Stomach (tissue), 8 donors: ENCODE measurements at regions not wholly inside any gene's neighbourhood (a gene's known extent, or its start where the extent isn't known, plus 50 kb on each side); places are given as distances from the start of the nearest gene placed in this dataset.

Source experiments
- DNase-seq, 2 donors: peaks; one replicate each; pipeline versions ENCODE4 v3.0.0 to v3.0.0-alpha.2; 2013 to 2019
- H3K27ac ChIP-seq, 5 donors: fragments of 200-600 bp in 4 of 5; sonication (generic) in 4 of 5; one replicate each; pipeline ENCODE4 v1.5.1; 2013 to 2019; ENCODE audit warnings: mild to moderate bottlenecking in 1 of 5, moderate library complexity in 1 of 5
- H3K27me3 ChIP-seq, 3 donors: fragments of 200-600 bp; sonication (generic); one replicate each; pipeline ENCODE4 v1.5.1; 2017 to 2019; ENCODE audit warnings: mixed run types in 1 of 3
- H3K36me3 ChIP-seq, 4 donors: fragments of 200-600 bp; sonication (generic); 1 replicate in 3 of 4; 2 replicates in 1 of 4; pipeline ENCODE4 v1.5.1; 2016 to 2019
- H3K4me1 ChIP-seq, 4 donors: fragments of 200-600 bp; sonication (generic); one replicate each; pipeline ENCODE4 v1.5.1; 2016 to 2019
- H3K4me3 ChIP-seq, 4 donors: fragments of 200-600 bp; sonication (generic) in 3 of 4; one replicate each; pipeline ENCODE4 v1.5.1; 2016 to 2019; ENCODE audit warnings: mild to moderate bottlenecking in 1 of 4
- H3K9me3 ChIP-seq, 4 donors: fragments of 200-600 bp; sonication (generic); one replicate each; pipeline ENCODE4 v1.5.1; 2016 to 2019
- EP300 ChIP-seq: sonication (generic); formaldehyde crosslinking; IDR thresholded peaks from one replicate; pipeline ENCODE4 v1.6.1; 2017; ENCODE audit warnings: antibody characterized with exemption
- POLR2A ChIP-seq, 4 donors: fragments of 450-650 bp; IDR thresholded peaks; one replicate each; pipeline ENCODE4 v1.6.1; 2016; ENCODE audit warnings: antibody characterized with exemption in 4 of 4, control low read depth in 2 of 4, mild to moderate bottlenecking in 1 of 4, moderate library complexity in 1 of 4
- POLR2AphosphoS5 ChIP-seq, 3 donors: sonication (generic); formaldehyde crosslinking; IDR thresholded peaks; one replicate each; pipeline ENCODE4 v1.6.1; 2016; ENCODE audit warnings: antibody characterized with exemption in 3 of 3
- WGBS, 5 donors: extraction: QIAGEN DNeasy Blood & Tissue Kit in 3 of 5; methylation state at CpG; one replicate each; pipeline versions ENCODE4 v1.1.5 to v1.1.7; 2013 to 2018; 5-methylcytosine and 5-hydroxymethylcytosine counted together
- intact Hi-C: fragments of 100-400 bp; cut with DNase I; formaldehyde crosslinking; loops from one replicate; pipeline ENCODE4 v1.15.1; 2023; ENCODE audit warnings: low total_unique reads
- TF ChIP-seq, protein P1 (sequence below), 7 experiments: fragments of 450-650 bp in 4 of 7; fragments of 200-600 bp in 3 of 7; sonication (generic) in 3 of 7; IDR thresholded peaks; one replicate each; pipeline ENCODE4 v1.5.1; 2016 to 2019; ENCODE audit warnings: antibody characterized with exemption in 7 of 7, control low read depth in 2 of 7, mild to moderate bottlenecking in 1 of 7
- donor health status: healthy with polysubstance abuse.
- donor health status: Bipolar disorder and iron deficiency.
- donor health status: healthy.

GRCh38 chr13:103525530-103525929 lies 459.3 kb upstream of the SLC10A2 start:
- WGBS, 5 donors, result 78 to 91% (median 84%) methylated on average over 1 of the region's 1 CpG
- no peaks in the 10 kb centered on the region for H3K36me3 ChIP-seq
- H3K27ac ChIP-seq, result no peak overlapping the region
- intact Hi-C loops, result no loop called here
- TF ChIP-seq, protein P1, sequence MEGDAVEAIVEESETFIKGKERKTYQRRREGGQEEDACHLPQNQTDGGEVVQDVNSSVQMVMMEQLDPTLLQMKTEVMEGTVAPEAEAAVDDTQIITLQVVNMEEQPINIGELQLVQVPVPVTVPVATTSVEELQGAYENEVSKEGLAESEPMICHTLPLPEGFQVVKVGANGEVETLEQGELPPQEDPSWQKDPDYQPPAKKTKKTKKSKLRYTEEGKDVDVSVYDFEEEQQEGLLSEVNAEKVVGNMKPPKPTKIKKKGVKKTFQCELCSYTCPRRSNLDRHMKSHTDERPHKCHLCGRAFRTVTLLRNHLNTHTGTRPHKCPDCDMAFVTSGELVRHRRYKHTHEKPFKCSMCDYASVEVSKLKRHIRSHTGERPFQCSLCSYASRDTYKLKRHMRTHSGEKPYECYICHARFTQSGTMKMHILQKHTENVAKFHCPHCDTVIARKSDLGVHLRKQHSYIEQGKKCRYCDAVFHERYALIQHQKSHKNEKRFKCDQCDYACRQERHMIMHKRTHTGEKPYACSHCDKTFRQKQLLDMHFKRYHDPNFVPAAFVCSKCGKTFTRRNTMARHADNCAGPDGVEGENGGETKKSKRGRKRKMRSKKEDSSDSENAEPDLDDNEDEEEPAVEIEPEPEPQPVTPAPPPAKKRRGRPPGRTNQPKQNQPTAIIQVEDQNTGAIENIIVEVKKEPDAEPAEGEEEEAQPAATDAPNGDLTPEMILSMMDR (IDR thresholded peaks at IDR 0.05), result no peak
- TF ChIP-seq POLR2A (IDR thresholded peaks at IDR 0.05) (no peak), POLR2AphosphoS5 (IDR thresholded peaks at IDR 0.05) (no peak), EP300 (no peak)
- DNase-seq, result no peak
- no peak overlapping the region for H3K4me3 ChIP-seq
- H3K27me3 ChIP-seq, result no peaks in the 10 kb centered on the region
- no peaks in the 10 kb centered on the region for H3K9me3 ChIP-seq
- H3K4me1 ChIP-seq, result no peaks in the 10 kb centered on the region

DNA sequence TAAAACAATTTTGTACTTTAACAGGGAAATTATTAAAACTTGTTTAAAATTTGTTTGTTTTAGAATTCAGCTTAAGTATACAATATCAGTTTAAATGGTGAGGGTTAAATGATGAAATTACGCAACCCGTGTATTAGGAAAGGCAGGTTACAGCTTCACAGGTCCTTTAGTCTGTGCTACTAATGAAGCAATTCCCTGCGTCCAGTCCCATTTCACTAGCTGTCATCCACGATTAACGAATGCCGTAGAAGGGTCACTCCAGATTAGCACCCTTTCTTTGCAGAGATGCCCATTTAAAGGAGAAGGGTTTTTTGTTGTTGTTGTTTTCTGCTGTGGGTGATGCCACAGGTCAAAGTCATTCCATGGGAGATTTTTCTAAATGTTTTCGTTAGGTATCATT lies 457.6 kb upstream of the SLC10A2 start:
- Histone ChIP-seq H3K36me3 (no peaks in the 10 kb centered on the region), H3K27me3 (no peaks in the 10 kb centered on the region), H3K9me3 (no peaks in the 10 kb centered on the region), H3K4me1 (no peaks in the 10 kb centered on the region), H3K27ac (no peak overlapping the region), H3K4me3 (no peak overlapping the region)
- 74 to 81% (median 77%) methylated on average over 7 of the region's 7 CpGs for WGBS, 5 donors
- TF ChIP-seq POLR2AphosphoS5 (IDR thresholded peaks at IDR 0.05) (no peak), EP300 (no peak)
- TF ChIP-seq, protein P1 (IDR thresholded peaks at IDR 0.05), result no peak
- DNase-seq, result no peak
- intact Hi-C loops, result no loop called here

GRCh38 chr13:103521532-103521931 lies 455.3 kb upstream of the SLC10A2 start:
- no peaks in the 10 kb centered on the region for H3K27me3 ChIP-seq
- TF ChIP-seq POLR2A (IDR thresholded peaks at IDR 0.05) (no peak), POLR2AphosphoS5 (IDR thresholded peaks at IDR 0.05) (no peak), EP300 (no peak)
- TF ChIP-seq, protein P1 (IDR thresholded peaks at IDR 0.05), result no peak
- H3K27ac ChIP-seq, result no peak overlapping the region
- no peak for DNase-seq
- no peaks in the 10 kb centered on the region for H3K36me3 ChIP-seq
- H3K4me1 ChIP-seq, result no peaks in the 10 kb centered on the region
- intact Hi-C loops, result no loop called here
- WGBS, 5 donors, result 60 to 80% (median 67%) methylated on average over 1 of the region's 1 CpG
- H3K4me3 ChIP-seq, result no peak overlapping the region
- no peaks in the 10 kb centered on the region for H3K9me3 ChIP-seq

- 37 to 54% (median 45%) methylated on average over 2 of the region's 2 CpGs for WGBS, 5 donors
- H3K9me3 ChIP-seq, result no peaks in the 10 kb centered on the region
- H3K27me3 ChIP-seq, result no peaks in the 10 kb centered on the region
- no peaks in the 10 kb centered on the region for H3K36me3 ChIP-seq
- intact Hi-C loops, result no loop called here
- TF ChIP-seq, protein P1 (IDR thresholded peaks at IDR 0.05), result no peak
- TF ChIP-seq POLR2A (IDR thresholded peaks at IDR 0.05), result no peak
- no peak for TF ChIP-seq EP300
- no peak for TF ChIP-seq POLR2AphosphoS5 (IDR thresholded peaks at IDR 0.05)
- DNase-seq, result no peak
- no peaks in the 10 kb centered on the region for H3K4me1 ChIP-seq
- no peak overlapping the region for H3K4me3 ChIP-seq
- no peak overlapping the region for H3K27ac ChIP-seq
These were observed 451.5 kb upstream of the SLC10A2 start for GRCh38 chr13:103517768-103518102.
